NCI-H345 treated with DMSO at 0.1 percent for 48 hours (cell line): ENCODE measurements at regions not wholly inside any gene's neighbourhood (a gene's known extent, or its start where the extent isn't known, plus 50 kb on each side); places are given as distances from the start of the nearest gene placed in this dataset.

ENCODE experiments used
- DNase-seq: peaks from one replicate; lab custom pipeline; 2025; ENCODE audit not compliant: unreplicated experiment; lab: John Stamatoyannopoulos, UW

DNA sequence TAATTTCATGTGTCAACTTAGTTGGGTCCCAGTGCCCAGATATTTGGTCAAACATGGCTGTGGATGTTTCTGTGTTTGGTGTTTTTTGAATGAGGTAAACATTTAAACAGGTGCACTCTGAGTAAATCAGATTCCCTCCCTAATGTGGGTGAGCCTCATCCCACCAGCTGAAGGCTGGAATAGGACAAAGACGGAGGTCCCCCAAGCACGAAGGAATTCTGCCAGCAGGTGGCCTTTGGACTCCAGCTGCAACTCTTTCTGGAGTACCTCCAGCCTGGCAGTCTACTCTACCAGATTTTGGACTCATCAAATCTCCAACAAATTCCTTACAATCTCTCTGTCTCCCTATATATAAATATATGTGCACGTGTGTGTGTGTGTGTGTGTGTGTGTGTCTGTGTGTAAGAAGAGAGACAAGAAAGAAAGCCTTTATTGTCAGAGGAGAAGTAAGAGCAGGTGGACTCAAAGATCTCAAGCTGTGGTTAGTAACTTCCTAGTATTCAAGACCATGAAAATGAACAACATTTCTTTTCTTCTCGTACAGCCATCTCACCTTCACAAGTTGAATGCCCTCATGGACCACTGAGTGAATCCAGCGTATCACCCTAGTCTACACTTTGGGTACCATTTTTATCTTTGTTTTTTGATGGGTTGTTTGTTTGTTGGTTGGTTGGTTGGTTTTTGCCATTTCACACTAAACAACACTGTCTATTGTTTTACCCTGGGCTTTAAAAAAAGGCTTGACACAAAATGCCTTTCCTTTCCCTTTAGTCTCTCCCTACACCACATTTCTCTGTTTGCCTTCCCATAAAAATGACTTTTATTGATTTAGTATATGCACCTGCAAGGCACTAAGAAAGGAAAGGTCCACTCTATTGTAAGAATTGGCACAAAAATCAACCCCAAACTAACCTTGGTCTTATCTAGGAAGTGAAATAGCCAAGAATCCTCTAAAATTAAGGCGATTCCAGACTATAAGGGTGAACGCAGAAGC lies 118.7 kb downstream of the TENT4A start:
- DNase-seq = no peak

DNA sequence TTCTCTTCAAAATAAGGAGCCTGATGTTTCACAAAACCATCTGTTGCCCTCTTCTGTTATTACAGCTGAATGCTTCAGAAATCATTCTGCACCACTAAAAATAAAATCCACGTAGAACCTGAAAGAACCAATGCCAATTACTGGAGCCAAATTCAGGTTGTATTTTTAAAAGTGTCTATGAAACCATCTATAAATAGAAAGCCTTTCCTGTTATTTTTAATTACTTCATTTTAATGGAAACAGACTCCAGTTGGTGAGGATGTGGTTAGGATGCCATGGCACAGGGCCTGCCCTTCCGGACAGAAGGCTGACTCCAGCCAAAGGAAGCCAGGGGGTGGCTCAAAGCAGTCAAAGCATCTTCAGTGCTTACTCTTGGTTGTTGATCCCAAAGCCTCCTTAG lies 119.8 kb downstream of the TENT4A start:
- DNase-seq = no peak

DNA sequence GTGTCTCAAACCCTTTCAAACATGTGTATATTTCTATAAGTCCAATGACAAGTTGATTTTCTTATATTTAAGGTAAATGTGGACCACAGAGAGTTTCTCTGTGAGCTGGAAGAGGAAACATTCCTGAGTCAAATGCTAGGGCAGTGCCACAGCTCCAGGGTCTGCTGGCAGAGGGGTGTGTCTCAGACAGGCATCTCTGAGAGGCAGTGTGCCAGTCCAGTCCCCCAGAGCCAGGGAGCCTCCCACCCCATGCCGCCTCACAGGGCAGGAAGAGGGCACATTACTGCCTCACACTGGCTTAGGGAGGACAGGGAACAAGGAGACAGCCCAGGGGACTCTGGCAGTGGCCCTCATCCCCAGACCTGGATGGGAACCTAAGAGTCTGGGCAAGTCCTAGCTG lies 120.2 kb downstream of the TENT4A start:
- DNase-seq = no peak

DNA sequence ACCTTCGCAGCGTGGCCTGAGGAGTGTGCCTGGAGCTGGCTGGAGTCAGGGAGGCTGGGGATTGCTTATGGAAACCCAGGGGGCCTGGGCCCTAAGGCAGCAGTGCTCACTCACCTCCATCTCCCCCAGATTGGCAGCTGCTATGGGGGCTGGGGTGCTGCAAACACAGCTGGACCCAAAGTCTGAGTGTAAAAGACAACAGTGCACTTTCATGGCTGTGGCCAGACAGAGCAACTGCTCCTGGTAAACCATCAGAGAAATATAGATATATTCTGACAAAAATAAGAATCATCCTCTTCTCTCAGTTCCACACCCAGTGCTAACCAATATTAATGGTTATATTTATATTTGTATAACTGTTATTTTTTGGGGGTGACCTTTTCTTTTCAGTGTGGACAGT lies 123.9 kb downstream of the TENT4A start:
- DNase-seq = no peak

DNA sequence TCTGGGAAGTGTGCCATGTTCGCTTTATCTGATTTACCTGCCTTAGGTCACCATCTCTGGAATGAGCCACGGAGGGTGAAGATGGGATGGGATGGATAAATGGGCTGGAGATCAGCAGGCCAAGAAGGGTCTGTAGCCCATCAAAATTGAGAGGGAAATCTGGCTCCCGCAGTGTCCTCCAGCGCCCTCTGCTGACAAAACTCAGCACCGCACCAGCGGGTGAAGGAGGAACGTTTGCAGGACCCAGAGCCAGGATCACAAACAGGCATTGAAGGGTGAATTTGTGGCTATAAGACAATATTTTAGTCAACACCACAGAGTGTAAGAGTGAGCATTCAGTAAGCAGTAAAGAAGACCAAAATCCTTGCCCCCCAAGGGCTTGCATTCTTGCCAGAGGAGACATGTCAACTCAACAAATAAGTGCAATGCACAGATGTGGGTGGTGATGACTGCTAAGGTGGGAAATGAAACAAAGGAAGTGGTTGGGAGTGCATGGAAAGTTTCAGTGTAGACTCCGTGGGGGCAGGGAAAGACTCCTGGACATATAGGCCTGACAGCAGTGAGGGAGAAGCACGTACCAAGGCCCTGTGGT lies 124.4 kb downstream of the TENT4A start:
- no peak for DNase-seq

DNA sequence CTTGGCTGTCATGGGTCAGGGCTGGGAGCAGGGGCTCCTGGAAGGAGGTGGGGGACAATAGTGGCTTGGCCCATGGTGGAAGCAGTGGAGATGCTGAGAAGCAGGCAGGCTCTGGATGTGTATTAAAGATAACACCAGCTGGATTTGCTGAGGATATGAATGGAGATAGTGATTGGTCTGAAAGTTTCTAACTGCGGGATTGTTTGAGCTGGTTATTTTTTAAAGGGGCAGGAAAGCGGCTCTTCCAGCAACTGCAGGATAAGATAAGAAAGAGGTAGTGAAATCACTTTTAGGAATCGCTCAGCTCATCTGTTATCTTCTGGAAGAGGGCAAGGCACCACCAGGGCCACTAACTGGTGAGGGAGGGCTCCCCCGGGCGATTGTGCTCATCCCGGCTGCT lies 125.5 kb downstream of the TENT4A start:
- no peak for DNase-seq

DNA sequence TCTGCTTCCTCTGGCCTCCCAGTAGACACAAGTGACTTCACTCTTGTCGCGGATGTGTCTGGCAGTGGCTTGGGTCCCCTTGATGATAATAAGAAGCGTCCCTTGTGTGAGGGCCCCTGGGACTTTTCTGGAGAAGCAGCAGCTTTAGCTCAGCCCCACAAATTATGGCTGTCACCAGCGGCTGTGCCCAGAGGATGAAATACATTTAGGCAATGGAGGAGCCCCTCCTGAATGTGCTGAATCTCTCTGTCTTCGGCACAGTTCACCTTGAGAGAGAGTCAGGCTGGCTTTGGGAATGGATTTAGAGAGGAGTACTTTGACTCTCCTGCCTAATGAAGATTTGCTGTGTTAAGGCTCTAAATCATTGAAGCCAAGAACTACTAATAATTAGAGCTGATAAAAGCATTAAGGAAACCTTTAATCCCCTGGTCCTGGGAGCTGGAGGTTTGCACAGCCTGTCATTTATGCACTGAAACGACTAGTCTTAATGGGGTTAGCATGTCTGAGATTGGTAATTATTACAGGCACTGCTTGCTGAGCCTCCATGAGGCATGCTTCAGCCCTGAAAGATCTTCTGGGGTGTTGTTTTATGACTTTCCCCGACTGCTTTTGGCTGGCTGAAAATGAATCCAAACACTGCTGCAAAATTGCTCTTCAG lies 127.0 kb downstream of the TENT4A start:
- DNase-seq = no peak

DNA sequence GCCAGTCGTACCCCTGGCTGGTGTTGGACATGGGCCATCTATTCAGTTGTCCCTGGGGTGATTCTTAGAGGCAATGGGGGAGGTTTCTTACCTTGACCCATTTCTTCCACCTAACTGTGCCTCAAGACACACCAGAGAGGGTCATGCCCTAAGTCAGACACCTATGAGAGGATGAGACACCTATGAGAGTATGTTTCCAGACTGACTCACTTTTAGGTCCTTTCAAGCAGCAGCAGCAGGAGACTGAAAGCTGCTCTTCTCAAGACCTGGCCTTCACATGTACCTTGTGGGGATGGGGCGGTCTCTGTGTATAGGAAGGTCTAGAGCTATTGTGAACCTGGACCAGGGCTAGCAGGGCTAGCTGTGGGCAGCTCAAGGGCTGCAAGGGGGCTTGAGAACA lies 130.1 kb downstream of the TENT4A start:
- no peak for DNase-seq

DNA sequence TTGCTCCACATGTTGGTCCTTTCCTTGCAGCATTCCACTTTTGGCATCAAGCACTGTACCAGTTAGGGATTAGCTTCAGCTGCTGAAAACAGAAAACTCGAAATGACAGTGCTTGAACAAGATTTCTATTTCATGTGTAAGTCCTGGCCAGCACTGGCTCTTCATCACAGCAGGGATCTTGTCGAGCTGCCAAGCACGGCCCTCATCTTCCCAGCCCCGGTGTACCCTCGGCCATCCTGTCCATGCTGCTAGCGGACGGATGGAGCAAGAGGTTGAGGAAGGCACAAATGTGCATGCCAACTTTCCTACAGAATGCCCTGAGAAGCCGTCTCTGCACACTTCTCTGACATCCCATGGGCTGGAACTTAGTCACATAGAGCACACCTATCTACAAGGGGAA lies 130.6 kb downstream of the TENT4A start:
- no peak for DNase-seq

DNA sequence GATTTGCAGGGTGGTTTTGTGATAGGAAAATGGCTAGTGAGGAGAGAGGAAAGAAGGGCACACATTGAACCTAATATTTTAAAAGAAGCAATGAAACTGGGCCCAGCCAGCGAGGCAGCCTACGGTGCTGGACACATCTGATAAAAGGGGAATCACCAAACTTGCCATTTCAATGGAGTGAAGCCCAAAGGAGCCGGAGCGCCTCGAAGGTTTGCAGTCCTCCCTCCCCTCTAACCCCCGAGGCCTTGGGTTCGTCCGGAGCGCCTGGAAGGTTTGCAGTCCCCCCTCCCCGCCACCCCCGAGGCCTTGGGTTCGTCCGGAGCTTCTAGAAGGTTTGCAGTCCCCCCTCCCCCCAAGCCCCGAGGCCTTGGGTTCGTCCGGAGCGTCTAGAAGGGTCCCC lies 132.6 kb downstream of the TENT4A start:
- DNase-seq = no peak

DNA sequence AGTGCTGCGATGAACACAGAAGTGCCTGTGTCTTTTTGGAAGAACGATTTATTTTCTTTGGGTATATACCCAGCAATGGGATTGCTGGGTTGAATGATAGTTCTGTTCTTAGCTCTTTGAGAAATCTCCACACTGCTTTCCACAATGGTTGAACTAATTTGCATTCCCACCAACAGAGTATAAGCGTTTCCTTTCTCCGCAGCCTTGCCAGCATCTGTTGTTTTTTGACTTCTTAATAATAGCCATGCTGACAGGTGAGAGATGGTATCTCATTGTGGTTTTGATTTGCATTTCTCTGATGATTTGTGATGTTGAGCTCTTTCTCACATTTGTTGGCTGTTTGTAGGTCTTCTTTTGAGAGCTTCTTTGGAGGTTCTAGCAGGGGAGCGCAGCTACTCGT lies 134.6 kb downstream of the TENT4A start:
- no peak for DNase-seq

DNA sequence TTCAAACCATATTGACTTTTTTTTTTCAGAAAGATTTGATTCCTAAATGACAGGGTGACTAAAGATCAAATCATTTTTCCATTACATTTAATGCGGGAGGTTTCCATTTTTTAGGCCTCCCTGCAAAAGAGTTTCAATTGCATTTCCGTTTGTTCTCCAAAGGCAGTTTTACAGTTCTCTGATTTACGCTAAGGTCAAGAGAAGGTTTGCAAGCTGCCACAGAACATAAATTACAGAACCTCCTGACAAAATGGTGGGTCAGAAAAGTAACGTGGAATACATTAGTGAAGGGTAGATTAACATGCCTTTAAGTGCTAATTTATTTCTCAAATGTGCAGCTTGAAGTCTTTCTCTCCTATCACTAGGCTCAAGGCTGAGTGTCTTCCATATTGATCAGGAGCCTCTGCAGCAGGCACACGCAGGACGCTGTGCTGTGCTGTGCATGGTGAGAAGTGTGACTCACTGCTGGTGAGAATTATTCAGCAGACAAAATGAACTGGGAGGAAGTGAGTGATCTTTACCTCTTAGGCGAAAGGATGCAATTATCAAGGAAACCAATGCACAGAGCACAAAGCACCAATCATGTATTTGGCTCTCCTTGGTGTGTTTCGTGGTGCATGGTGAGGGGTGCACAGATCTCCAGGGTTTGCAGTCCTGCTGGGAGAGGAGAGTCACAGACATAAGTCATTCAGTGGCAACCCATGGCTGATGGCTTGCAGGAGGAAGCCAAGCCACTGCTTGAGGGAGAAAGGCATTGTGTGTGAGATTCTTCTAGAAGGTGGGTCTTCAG lies 136.3 kb downstream of the TENT4A start:
- DNase-seq = no peak

DNA sequence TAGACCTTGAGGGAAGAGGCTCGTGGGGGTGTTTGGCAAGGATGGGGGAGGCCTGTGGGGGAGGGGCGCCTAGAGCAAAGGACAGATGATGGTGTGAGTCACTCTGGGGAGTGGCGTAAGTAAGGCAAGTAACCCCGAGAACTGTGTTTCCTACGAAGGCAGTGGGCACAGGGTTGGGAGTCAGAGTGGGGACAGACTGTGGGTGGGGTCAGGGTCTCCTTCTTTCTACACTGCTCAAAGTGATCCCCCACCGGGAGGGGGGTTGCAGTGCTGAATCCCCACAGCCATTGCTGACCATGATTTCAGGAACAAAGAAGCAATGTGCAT lies 136.8 kb downstream of the TENT4A start:
- DNase-seq = no peak

DNA sequence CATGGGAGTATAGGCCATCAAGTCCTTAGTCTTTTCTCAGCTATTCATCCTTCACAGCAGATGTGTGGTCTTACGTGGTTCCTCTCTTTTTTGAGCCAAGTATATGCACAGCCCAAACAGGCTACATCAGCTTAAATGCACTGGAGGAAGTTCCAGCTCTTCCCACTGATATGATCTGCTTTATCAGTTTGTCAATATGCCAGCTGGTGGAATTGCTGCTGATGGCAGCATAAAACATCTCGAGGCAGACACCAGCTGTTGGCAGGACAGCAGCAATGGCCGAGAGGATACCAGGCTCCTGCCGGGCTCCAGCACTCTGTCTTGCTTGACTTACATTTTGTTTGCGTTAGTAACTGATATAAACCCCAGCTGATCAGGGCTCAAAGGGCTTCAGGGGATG lies 143.4 kb downstream of the TENT4A start:
- peak; percentile 38 for DNase-seq

DNA sequence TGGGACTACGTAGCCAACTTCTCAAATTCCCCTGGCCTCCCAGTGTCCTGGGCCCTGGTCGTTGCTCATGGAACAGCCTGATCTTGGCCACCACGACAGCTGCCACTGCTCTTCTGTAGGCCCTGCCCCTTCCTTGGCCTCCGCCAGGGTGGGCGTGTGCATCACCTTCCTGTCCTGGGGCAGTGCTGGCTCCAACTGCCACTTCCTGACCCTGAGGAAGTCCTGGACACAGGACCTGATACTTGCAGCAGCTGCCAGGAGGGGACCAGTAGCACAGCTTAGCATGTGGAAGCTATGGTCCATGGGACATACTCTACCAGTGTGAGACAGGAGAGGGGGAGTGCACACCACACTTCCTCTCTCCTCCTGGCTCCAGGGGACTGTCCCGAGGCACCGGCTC lies 145.2 kb downstream of the TENT4A start:
- DNase-seq = no peak

DNA sequence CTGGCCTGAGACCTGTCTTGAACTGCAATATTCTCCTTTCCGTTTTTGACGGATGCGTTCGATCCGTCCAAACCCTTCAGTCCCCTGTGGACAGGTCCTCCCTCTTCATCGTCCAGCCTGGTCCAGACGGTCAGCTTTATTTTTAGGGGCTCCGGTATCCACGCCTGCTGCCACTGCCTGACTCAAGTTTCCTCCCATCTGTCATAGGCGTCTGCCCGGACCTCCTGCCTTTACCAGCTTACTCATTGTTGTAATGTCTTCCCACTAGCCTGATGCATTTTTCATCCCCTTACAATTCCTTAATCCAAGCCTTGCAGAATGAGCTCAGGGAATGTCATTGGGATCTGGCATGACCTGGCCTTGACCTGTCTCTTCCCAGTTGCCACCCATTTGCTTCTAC lies 145.8 kb downstream of the TENT4A start:
- DNase-seq = no peak

DNA sequence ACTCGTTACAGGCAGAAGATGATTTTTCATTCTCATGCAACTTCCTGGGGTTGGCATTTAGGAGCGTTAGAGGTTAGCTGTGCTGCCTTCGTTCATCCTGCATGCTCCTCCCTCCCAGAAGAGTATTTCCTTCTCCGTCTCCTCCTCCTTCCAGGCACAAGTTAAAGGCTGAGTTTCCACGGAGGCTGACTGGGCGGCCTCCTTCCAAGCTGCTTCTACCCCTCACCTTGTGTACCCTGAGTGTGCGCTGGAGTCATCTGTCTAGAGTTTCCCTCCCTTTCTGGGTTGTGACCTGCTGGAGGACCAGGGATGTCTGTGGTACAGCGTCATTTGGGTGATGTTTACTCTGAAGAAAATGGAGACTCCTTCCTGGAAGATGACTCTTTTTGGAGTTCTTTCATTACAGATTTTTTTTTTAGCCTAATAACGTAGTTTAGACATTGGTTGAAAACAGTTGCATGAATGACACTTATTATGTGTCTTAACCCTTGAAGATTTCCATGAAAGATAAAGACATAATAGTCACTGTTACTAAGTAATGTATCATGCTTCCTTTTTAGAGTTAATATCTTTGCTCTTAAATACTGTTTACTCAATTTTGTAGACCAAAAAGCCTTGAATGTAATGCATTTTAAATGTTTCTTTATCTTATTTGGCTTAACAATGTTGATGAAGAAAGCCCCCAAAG lies 146.9 kb downstream of the TENT4A start:
- DNase-seq = no peak

DNA sequence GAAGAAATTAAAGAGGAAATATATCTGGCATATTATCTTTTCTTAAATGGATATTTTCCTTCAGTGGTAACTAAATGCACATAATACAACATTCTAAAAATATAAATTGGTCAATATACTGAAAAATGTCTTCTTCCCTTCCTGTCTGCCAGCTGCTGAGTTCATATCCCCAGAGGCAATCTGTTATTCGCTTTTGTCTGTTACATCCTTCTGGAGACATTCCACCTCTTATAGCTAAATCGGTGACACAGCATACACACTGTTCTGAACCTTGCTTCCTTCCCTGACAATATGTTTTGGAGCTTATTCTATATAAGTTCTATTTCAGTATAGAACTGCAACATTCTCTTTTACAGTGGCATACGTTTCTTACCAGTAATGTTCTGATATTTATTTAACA lies 147.8 kb downstream of the TENT4A start:
- DNase-seq = no peak

DNA sequence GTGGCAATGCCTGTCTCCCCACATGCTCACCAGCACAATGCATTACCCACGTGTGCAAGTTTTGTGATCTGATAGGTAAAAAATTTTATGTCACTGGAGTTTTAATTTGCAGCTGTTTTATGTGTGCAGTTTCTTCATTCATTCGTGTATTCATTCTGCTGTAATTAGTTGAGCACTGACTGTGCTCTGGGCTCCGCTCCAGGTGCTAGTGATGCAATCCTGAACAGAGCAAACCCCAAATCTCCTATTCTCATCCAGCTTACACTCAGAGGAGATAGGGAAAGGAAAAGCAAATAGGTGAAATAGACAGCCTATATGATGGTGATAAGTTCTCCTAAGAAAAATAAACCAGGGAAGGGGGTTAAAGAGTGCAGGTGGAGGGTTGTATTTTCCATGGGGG lies 148.4 kb downstream of the TENT4A start:
- DNase-seq = no peak

DNA sequence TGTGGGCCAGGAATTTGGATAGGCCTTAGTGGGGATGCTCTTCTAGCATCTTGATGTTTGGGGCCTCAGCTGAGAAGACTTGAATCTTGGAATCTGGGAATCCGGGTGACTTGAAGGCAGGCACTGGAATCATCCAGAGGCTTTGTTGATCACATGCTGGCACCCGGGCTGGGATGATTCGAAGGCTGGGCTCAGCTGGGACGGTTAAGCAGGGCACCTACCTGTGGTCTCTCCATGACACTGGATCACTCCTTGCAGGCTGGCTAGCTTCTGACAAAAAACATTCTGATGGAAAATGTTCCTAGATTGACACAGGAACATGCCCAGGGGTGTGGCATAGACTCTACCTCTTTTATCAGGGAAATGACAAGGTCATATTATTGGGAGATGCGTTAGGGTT lies 149.1 kb downstream of the TENT4A start:
- DNase-seq = no peak

DNA sequence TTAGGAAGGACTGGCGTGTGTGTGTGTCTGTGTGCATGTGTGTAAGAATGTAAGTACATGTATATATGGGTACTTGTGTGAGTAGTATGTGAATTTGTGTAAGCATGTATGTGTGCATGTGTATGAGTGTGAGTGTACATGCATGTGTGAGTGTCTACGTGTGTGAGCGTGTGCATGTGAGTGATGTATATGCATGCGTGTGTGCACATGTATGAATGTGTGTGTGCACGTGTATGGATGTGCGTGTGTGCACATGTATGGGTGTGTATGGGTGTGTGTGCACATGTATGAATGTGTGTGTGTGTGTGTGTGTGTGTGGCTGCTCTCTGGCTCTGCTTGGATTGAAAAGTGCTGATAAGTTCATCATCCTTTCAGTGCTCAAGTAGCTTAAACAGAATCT lies 154.5 kb downstream of the TENT4A start:
- DNase-seq = no peak
